K562 (cell line): ENCODE measurements at regions not wholly inside any gene's neighbourhood (a gene's known extent, or its start where the extent isn't known, plus 50 kb on each side); places are given as distances from the start of the nearest gene placed in this dataset.

Experiments
- ATAC-seq: fragments of 200-7000 bp; cut with Tn5 transposase; 3 replicates; pipeline ENCODE4 v1.9.1; 2020; ENCODE audit warnings: moderate library complexity
- BruUV-seq: library from RNA; stranded (reverse); fragments of 400-500 nt; replicated peaks from 2 replicates; lab custom pipeline; 2021; lab: Mats Ljungman, UMichigan
- CTCF ChIA-PET: fragments of 300-600 bp; formaldehyde crosslinking; extraction: SDS; loops from one replicate; lab custom pipeline; 2021; ENCODE audit warnings: low intra/inter-chr PET ratio; lab: Yijun Ruan, JAX
- POLR2A ChIA-PET: fragments of 300-600, 350-650 bp; sonication (Branson Sonifier 250); formaldehyde crosslinking; extraction: SDS; loops from one replicate; lab custom pipeline; 2021; ENCODE audit warnings: antibody characterized with exemption, inconsistent platforms; lab: Yijun Ruan, JAX
- DNase-seq, 4 experiments: peaks; one replicate each; pipeline versions ENCODE4 v3.0.0 to v3.0.0-alpha.2; 2011 to 2018; ENCODE audit warnings: low spot score in 3 of 4, mixed read lengths in 3 of 4; ENCODE audit errors: extremely low read depth in 1 of 4
- FAIRE-seq: peaks from 2 replicates; lab custom pipeline; 2011; peaks lifted over from hg19 to GRCh38; lab: Jason Lieb, UNC
- H2AFZ ChIP-seq: 2 replicates; pipeline ENCODE4 v1.6.0; 2011; ENCODE audit warnings: low read depth, low read length, control low read depth, inconsistent platforms
- H3K27ac ChIP-seq: fragments of 200-600 bp; 3 replicates; pipeline ENCODE4 v1.8.0; 2011; ENCODE audit warnings: low read depth, mild to moderate bottlenecking, control low read depth, inconsistent platforms, low read length, moderate library complexity, mixed read lengths; ENCODE audit errors: extremely low read depth
- H3K27me3 ChIP-seq, 2 experiments: fragments of 300-600 bp in 1 of 2; 2 replicates in 1 of 2; 3 replicates in 1 of 2; pipeline versions ENCODE4 v1.6.0 to v1.8.0; 2011; ENCODE audit warnings: inconsistent platforms in 2 of 2, low read length in 2 of 2, mild to moderate bottlenecking in 1 of 2, mixed read lengths in 1 of 2, moderate library complexity in 1 of 2; ENCODE audit not compliant: control insufficient read depth in 2 of 2, insufficient read depth in 2 of 2
- H3K36me3 ChIP-seq: fragments of 300-600 bp; 3 replicates; pipeline ENCODE4 v1.8.0; 2011; ENCODE audit warnings: mild to moderate bottlenecking, low read length, inconsistent platforms; ENCODE audit not compliant: control insufficient read depth, insufficient read depth
- H3K4me1 ChIP-seq, 2 experiments: fragments of 200-600 bp in 1 of 2; replicated peaks in 1 of 2; 2 replicates in 1 of 2; 3 replicates in 1 of 2; pipeline versions ENCODE4 v1.5.1 to v1.8.0; 2011; ENCODE audit warnings: inconsistent platforms in 2 of 2, low read length in 2 of 2, mild to moderate bottlenecking in 1 of 2, mixed read lengths in 1 of 2, moderate library complexity in 1 of 2; ENCODE audit not compliant: control insufficient read depth in 2 of 2, insufficient read depth in 2 of 2
- H3K4me2 ChIP-seq: 2 replicates; pipeline ENCODE4 v1.6.1; 2011; ENCODE audit warnings: low read length, control low read depth, inconsistent platforms, mixed read lengths; ENCODE audit not compliant: insufficient read depth
- H3K4me3 ChIP-seq: fragments of 200-600 bp; sonication (generic), shearing (Covaris generic); 2 replicates; pipeline ENCODE4 v1.5.1; 2016; ENCODE audit warnings: control low read depth, inconsistent platforms
- H3K79me2 ChIP-seq: fragments of 200-600 bp; 3 replicates; pipeline ENCODE4 v1.8.0; 2011; ENCODE audit warnings: low read length, inconsistent platforms; ENCODE audit not compliant: control insufficient read depth, insufficient read depth
- H3K9ac ChIP-seq, 2 experiments: 2 replicates each; pipeline versions ENCODE4 v1.6.0 to v1.6.1; 2011; ENCODE audit warnings: low read depth in 2 of 2, low read length in 2 of 2, control low read depth in 1 of 2, inconsistent platforms in 1 of 2, mild to moderate bottlenecking in 1 of 2, mixed read lengths in 1 of 2; ENCODE audit not compliant: insufficient read depth in 1 of 2
- H3K9me1 ChIP-seq: one replicate; pipeline ENCODE4 v1.6.0; 2011; ENCODE audit warnings: inconsistent platforms, mild to moderate bottlenecking, low read length, moderate library complexity; ENCODE audit not compliant: control insufficient read depth, insufficient read depth
- H3K9me3 ChIP-seq: replicated peaks from 2 replicates; pipeline ENCODE4 v1.5.1; 2011; ENCODE audit warnings: low read depth, low read length, inconsistent platforms; ENCODE audit not compliant: control insufficient read depth, insufficient read depth
- H4K20me1 ChIP-seq: replicated peaks from 2 replicates; pipeline ENCODE4 v1.6.1; 2011; ENCODE audit warnings: low read length, inconsistent platforms, mixed read lengths; ENCODE audit not compliant: control insufficient read depth, insufficient read depth
- ARID4B ChIP-seq: sonication (generic); formaldehyde crosslinking; IDR thresholded peaks from 2 replicates; pipeline ENCODE4 v1.8.0; 2022; ENCODE audit warnings: mild to moderate bottlenecking, missing genetic modification reagents
- BCLAF1 ChIP-seq, 2 experiments: fragments of 450-650 bp in 1 of 2; IDR thresholded peaks; 2 replicates each; pipeline ENCODE4 v1.6.1; 2011 to 2017; ENCODE audit warnings: low read depth in 2 of 2, antibody characterized with exemption in 1 of 2, borderline replicate concordance in 1 of 2, low read length in 1 of 2, mild to moderate bottlenecking in 1 of 2, mixed read lengths in 1 of 2; ENCODE audit not compliant: control insufficient read depth in 1 of 2
- EGR1 ChIP-seq: fragments of 450-650 bp; conservative IDR thresholded peaks from 2 replicates; pipeline ENCODE4 v1.6.1; 2017; ENCODE audit warnings: mild to moderate bottlenecking
- FOXO4 ChIP-seq: fragments of 450-650 bp; formaldehyde crosslinking; IDR thresholded peaks from 2 replicates; pipeline ENCODE4 v1.4.0; 2020; ENCODE audit warnings: mild to moderate bottlenecking, moderate library complexity
- HCFC1 ChIP-seq: IDR thresholded peaks from 2 replicates; pipeline ENCODE4 v1.6.1; 2012; ENCODE audit warnings: low read depth, low read length, improper control_type of control experiment
- HDAC6 ChIP-seq: IDR thresholded peaks from 2 replicates; pipeline ENCODE4 v1.6.1; 2012; ENCODE audit warnings: low read depth, mild to moderate bottlenecking, control low read depth, inconsistent platforms, low read length, moderate library complexity
- HMG20A ChIP-seq: fragments of 450-650 bp; formaldehyde crosslinking; conservative IDR thresholded peaks from 2 replicates; pipeline ENCODE4 v1.4.0; 2020; ENCODE audit warnings: mild to moderate bottlenecking, mixed read lengths
- NR0B1 ChIP-seq: fragments of 450-650 bp; IDR thresholded peaks from one replicate; pipeline ENCODE4 v1.6.1; 2018; ENCODE audit warnings: mild to moderate bottlenecking, moderate library complexity; ENCODE audit not compliant: partially characterized antibody
- POLR2AphosphoS2 ChIP-seq: IDR thresholded peaks from 2 replicates; pipeline ENCODE4 v1.6.1; 2012; ENCODE audit warnings: low read length, improper control_type of control experiment
- POLR3G ChIP-seq: IDR thresholded peaks from 2 replicates; pipeline ENCODE4 v1.6.1; 2011; ENCODE audit not compliant: insufficient read length, insufficient replicate concordance; ENCODE audit errors: extremely low read depth
- SP1 ChIP-seq: sonication (generic); formaldehyde crosslinking; IDR thresholded peaks from 2 replicates; pipeline ENCODE4 v1.8.1; 2022; ENCODE audit warnings: mild to moderate bottlenecking, missing genetic modification reagents
- ZNF143 ChIP-seq: sonication (generic); formaldehyde crosslinking; IDR thresholded peaks from 2 replicates; pipeline ENCODE4 v1.9.0; 2022; ENCODE audit warnings: mild to moderate bottlenecking, missing genetic modification reagents
- ZNF324 ChIP-seq: fragments of 250-450 bp; sonication (Bioruptor Pico); IDR thresholded peaks from 2 replicates; pipeline ENCODE4 v1.4.0; 2020; ENCODE audit warnings: mild to moderate bottlenecking
- ZSCAN29 ChIP-seq: fragments of 450-650 bp; IDR thresholded peaks from 2 replicates; pipeline ENCODE4 v1.6.1; 2017
- WGBS: fragments of 100-300 bp; shearing (Covaris generic); methylation state at CpG from one replicate; pipeline ENCODE4 v1.1.6; 2016; ENCODE audit warnings: low coverage, mixed read lengths; ENCODE audit not compliant: insufficient coverage; ENCODE audit errors: missing lambda C conversion rate; 5-methylcytosine and 5-hydroxymethylcytosine counted together
- in situ Hi-C: fragments of 300-500 bp; cut with MboI; formaldehyde crosslinking; loops from 4 replicates; pipeline ENCODE4 v1.15.0; 2018; ENCODE audit warnings: inconsistent platforms, mixed read lengths
- intact Hi-C: fragments of 100-400 bp; cut with micrococcal nuclease; formaldehyde crosslinking; loops from 2 replicates; pipeline ENCODE4 v1.14.2; 2022

- FAIRE-seq (no peak), ATAC-seq (no peak), DNase-seq (no peak)
- H3K79me2 ChIP-seq = no peaks in the 10 kb centered on the region
- CTCF ChIA-PET = no interaction called here
- in situ Hi-C loops = no loop called here
- H3K4me2 ChIP-seq = no peak overlapping the region
- WGBS = under 1% methylated on average over 7 of the region's 7 CpGs
- no peak overlapping the region for H2AFZ ChIP-seq
- H3K9me3 ChIP-seq = no peaks in the 10 kb centered on the region
- no peaks in the 10 kb centered on the region for H3K4me1 ChIP-seq
- H3K9me1 ChIP-seq = no peaks in the 10 kb centered on the region
- H3K9ac ChIP-seq = no peak overlapping the region
- no peaks in the 10 kb centered on the region for H4K20me1 ChIP-seq
- no peaks in the 10 kb centered on the region for H3K36me3 ChIP-seq
- BruUV-seq = no TSS peak
- POLR2A ChIA-PET = no interaction called here
- no peak overlapping the region for H3K4me3 ChIP-seq
- intact Hi-C loops = no loop called here
- no peak overlapping the region for H3K27ac ChIP-seq
- peaks cover 0 to 22% of the 10 kb centered on the region in 2 experiments; a peak in 1 of 5 replicates for H3K27me3 ChIP-seq
- TF ChIP-seq ZNF143 (CRISPR knock-in tag) (no peak), HMG20A (no peak), HDAC6 (no peak), POLR2AphosphoS2 (no peak), NR0B1 (no peak), HCFC1 (no peak), ZSCAN29 (no peak), EGR1 (no peak), POLR3G (no peak), ARID4B (CRISPR knock-in tag) (no peak), ZNF324 (CRISPR knock-in tag) (no peak), FOXO4 (CRISPR knock-in tag) (no peak), SP1 (no peak), BCLAF1 (IDR thresholded peaks at IDR 0.05; ENCODE audit: borderline replicate concordance in 1 of 2, control insufficient read depth in 1 of 2, low read depth in 2 of 2, low read length in 1 of 2) (no peak)
Measured at GRCh38 chr20:48187851-48188250, 402.6 kb upstream of the SULF2 start.
